GM23248 (cell line): ENCODE measurements at regions not wholly inside any gene's neighbourhood (a gene's known extent, or its start where the extent isn't known, plus 50 kb on each side); places are given as distances from the start of the nearest gene placed in this dataset.

Source experiments
- EZH2 ChIP-seq: fragments of 200-600 bp; sonication (generic); IDR thresholded peaks from 2 replicates; pipeline ENCODE4 v1.6.1; 2018; ENCODE audit warnings: antibody characterized with exemption, mild to moderate bottlenecking; ENCODE audit not compliant: insufficient read depth, poor library complexity, severe bottlenecking
- EZH2phosphoT487 ChIP-seq: fragments of 200-600 bp; sonication (generic); IDR thresholded peaks from 2 replicates; pipeline ENCODE4 v1.6.1; 2018; ENCODE audit warnings: antibody characterized with exemption, moderate library complexity, mild to moderate bottlenecking, low read depth; ENCODE audit not compliant: insufficient read depth

DNA sequence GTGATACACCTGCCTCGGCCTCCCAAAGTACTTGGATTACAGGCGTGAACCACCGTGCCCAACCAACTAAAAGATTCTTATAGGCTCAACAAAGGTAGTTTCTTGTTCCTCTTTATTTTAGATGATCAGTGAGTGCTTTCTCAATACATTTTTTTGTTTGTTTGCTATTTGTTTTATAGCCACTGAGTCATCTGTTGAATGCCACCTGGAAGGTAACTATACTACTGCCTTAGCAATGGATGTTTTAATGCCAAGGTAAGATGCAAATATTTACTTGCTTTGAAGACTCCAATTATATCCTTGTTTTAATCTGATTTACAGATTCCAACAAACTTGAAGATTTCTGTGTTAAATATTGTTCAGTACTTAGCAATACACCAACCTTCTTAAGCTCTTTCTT is 2807.4 kb upstream of the PCDH20 start:
- TF ChIP-seq EZH2phosphoT487: no peak
- no peak for TF ChIP-seq EZH2
